MCF 10A (cell line): ENCODE measurements at regions not wholly inside any gene's neighbourhood (a gene's known extent, or its start where the extent isn't known, plus 50 kb on each side); places are given as distances from the start of the nearest gene placed in this dataset.
A peak's percentile ranks its signal among the peaks of the same experiment; 100 is the strongest.

Experiments
- BruUV-seq: library from RNA; stranded (reverse); fragments of 400-500 nt; replicated peaks from 2 replicates; lab custom pipeline; 2021; lab: Mats Ljungman, UMichigan
- CTCF ChIA-PET: fragments of 300-600 bp; sonication (Branson Sonifier 250); formaldehyde crosslinking; extraction: SDS; loops from one replicate; lab custom pipeline; 2021; ENCODE audit warnings: antibody characterized with exemption, inconsistent platforms; lab: Yijun Ruan, JAX
- POLR2A ChIA-PET: fragments of 300-600, 350-650 bp; sonication (Branson Sonifier 250); formaldehyde crosslinking; extraction: SDS; loops from one replicate; lab custom pipeline; 2020; ENCODE audit warnings: antibody characterized with exemption, inconsistent platforms; lab: Yijun Ruan, JAX
- DNase-seq: peaks from one replicate; pipeline ENCODE4 v3.0.0-alpha.2; 2018; ENCODE audit not compliant: unreplicated experiment
- H3K27ac Mint-ChIP-seq: one replicate; pipeline ENCODE4 v1.8.0; 2022; ENCODE audit warnings: mild to moderate bottlenecking, low read depth, mixed read lengths; ENCODE audit not compliant: unreplicated experiment
- H3K27me3 Mint-ChIP-seq: one replicate; pipeline ENCODE4 v1.8.0; 2022; ENCODE audit warnings: mixed read lengths; ENCODE audit not compliant: insufficient read depth, unreplicated experiment
- H3K36me3 Mint-ChIP-seq: one replicate; pipeline ENCODE4 v1.8.0; 2022; ENCODE audit warnings: mild to moderate bottlenecking, moderate library complexity, mixed read lengths; ENCODE audit not compliant: insufficient read depth, unreplicated experiment
- H3K4me1 Mint-ChIP-seq: one replicate; pipeline ENCODE4 v1.8.0; 2022; ENCODE audit warnings: mixed read lengths; ENCODE audit not compliant: insufficient read depth, unreplicated experiment
- H3K4me3 Mint-ChIP-seq: one replicate; pipeline ENCODE4 v1.8.0; 2022; ENCODE audit warnings: mild to moderate bottlenecking, moderate library complexity, mixed read lengths; ENCODE audit not compliant: unreplicated experiment
- H3K9me3 Mint-ChIP-seq: one replicate; pipeline ENCODE4 v1.8.0; 2022; ENCODE audit warnings: mixed read lengths; ENCODE audit not compliant: unreplicated experiment
- intact Hi-C: fragments of 100-400 bp; cut with micrococcal nuclease; formaldehyde crosslinking; loops from 2 replicates; pipeline ENCODE4 v1.14.1; 2022
- TF ChIP-seq, protein P1 (sequence below): fragments of 200-600 bp; IDR thresholded peaks from one replicate; pipeline ENCODE4 v1.8.0; 2022; ENCODE audit warnings: antibody characterized with exemption, mild to moderate bottlenecking; ENCODE audit not compliant: unreplicated experiment

DNA sequence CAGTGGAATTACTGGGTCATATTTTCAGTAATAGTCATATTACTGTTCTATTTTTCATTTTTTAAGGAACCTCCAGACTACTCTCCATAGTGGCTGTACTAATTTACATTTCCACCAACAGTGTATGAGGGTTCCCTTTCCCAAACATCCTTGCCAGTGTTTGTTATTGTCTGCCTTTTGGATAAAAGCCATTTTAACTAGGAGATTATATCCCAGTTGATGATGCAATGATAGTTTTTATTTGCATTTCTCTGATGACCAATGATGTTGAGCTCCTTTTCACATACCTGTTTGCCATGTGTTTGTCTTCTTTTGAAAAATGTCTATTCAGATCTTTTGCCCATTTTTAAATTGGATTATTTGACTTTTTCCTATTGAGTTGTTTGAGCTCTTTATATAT is 410.8 kb downstream of the TTLL7 start:
- Mint-ChIP-seq H3K27me3 (no peaks in the 10 kb centered on the region), H3K36me3 (no peaks in the 10 kb centered on the region), H3K27ac (no peak overlapping the region), H3K9me3 (peaks cover 7% of the 10 kb centered on the region), H3K4me3 (no peak overlapping the region), H3K4me1 (no peaks in the 10 kb centered on the region)
- TF ChIP-seq, protein P1, sequence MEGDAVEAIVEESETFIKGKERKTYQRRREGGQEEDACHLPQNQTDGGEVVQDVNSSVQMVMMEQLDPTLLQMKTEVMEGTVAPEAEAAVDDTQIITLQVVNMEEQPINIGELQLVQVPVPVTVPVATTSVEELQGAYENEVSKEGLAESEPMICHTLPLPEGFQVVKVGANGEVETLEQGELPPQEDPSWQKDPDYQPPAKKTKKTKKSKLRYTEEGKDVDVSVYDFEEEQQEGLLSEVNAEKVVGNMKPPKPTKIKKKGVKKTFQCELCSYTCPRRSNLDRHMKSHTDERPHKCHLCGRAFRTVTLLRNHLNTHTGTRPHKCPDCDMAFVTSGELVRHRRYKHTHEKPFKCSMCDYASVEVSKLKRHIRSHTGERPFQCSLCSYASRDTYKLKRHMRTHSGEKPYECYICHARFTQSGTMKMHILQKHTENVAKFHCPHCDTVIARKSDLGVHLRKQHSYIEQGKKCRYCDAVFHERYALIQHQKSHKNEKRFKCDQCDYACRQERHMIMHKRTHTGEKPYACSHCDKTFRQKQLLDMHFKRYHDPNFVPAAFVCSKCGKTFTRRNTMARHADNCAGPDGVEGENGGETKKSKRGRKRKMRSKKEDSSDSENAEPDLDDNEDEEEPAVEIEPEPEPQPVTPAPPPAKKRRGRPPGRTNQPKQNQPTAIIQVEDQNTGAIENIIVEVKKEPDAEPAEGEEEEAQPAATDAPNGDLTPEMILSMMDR, result no peak
- no TSS peak for BruUV-seq
- POLR2A ChIA-PET, result no interaction called here
- DNase-seq, result peak; percentile 12
- CTCF ChIA-PET, result interaction anchor here (0.6 kb wide), 1 partner anchor 1321 kb away, joined by 4 read pairs; no protein-coding TSS in a partner anchor
- intact Hi-C loops, result no loop called here

- H3K9me3 Mint-ChIP-seq, result peaks cover 7% of the 10 kb centered on the region
- no TSS peak for BruUV-seq
- no peak overlapping the region for H3K27ac Mint-ChIP-seq
- DNase-seq, result peak; percentile 23
- CTCF ChIA-PET, result interaction anchor here (0.6 to 1.0 kb wide), 4 partner anchors 14 to 790 kb away, joined by 3 to 4 read pairs (median 3); no protein-coding TSS in a partner anchor
- POLR2A ChIA-PET, result no interaction called here
- TF ChIP-seq, protein P1, result peak; percentile 14
- intact Hi-C loops, result no loop called here
- H3K4me1 Mint-ChIP-seq, result no peaks in the 10 kb centered on the region
- no peak overlapping the region for H3K4me3 Mint-ChIP-seq
- no peaks in the 10 kb centered on the region for H3K27me3 Mint-ChIP-seq
- peaks cover 7% of the 10 kb centered on the region for H3K36me3 Mint-ChIP-seq
Measured at GRCh38 chr1:83583351-83584014, 415.4 kb downstream of the TTLL7 start.

DNA sequence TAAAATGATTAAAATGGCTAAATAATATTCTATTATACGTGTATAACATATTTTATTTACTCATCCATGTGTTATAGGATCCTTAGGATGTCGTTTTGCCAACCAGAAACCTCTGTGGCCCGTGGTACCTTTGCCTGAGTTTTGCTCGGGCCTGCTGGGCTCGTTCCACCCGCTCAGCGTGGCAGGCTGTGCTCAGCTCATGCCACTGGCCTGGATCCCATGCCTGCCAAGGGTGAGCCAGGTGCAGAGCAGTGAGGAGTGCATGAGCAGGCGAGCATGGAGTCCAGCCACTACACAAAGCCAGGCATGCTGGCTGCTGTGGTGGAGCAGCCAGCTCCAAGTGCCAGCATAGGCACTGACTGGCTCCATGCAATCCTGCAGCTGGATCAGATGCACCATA is 417.2 kb downstream of the TTLL7 start:
- TF ChIP-seq, protein P1, result no peak
- H3K4me3 Mint-ChIP-seq, result no peak overlapping the region
- CTCF ChIA-PET, result no interaction called here
- H3K9me3 Mint-ChIP-seq, result no peaks in the 10 kb centered on the region
- no peaks in the 10 kb centered on the region for H3K4me1 Mint-ChIP-seq
- H3K27me3 Mint-ChIP-seq, result no peaks in the 10 kb centered on the region
- POLR2A ChIA-PET, result interaction anchor here (0.6 kb wide), 1 partner anchor 545 kb away, joined by 3 read pairs; no protein-coding TSS in a partner anchor
- intact Hi-C loops, result no loop called here
- BruUV-seq, result no TSS peak
- H3K27ac Mint-ChIP-seq, result no peak overlapping the region
- H3K36me3 Mint-ChIP-seq, result peaks cover 7% of the 10 kb centered on the region
- no peak for DNase-seq

GRCh38 chr1:83574791-83575190 is 424.1 kb downstream of the TTLL7 start:
- TF ChIP-seq, protein P1, result no peak
- no peaks in the 10 kb centered on the region for H3K9me3 Mint-ChIP-seq
- no peaks in the 10 kb centered on the region for H3K27me3 Mint-ChIP-seq
- H3K27ac Mint-ChIP-seq, result no peak overlapping the region
- H3K4me1 Mint-ChIP-seq, result no peaks in the 10 kb centered on the region
- intact Hi-C loops, result no loop called here
- POLR2A ChIA-PET, result interaction anchor here (0.6 kb wide), 1 partner anchor 950 kb away, joined by 3 read pairs; no protein-coding TSS in a partner anchor
- peaks cover 2% of the 10 kb centered on the region for H3K36me3 Mint-ChIP-seq
- CTCF ChIA-PET, result interaction anchor here (0.6 kb wide), 1 partner anchor 1982 kb away, joined by 3 read pairs; no protein-coding TSS in a partner anchor
- DNase-seq, result no peak
- H3K4me3 Mint-ChIP-seq, result no peak overlapping the region
- BruUV-seq, result no TSS peak
